Endothelial cell (in vitro differentiated cells): ENCODE measurements at regions not wholly inside any gene's neighbourhood (a gene's known extent, or its start where the extent isn't known, plus 50 kb on each side); places are given as distances from the start of the nearest gene placed in this dataset.

Source experiments
- DNase-seq: peaks from one replicate; pipeline ENCODE4 v3.0.0; 2021; ENCODE audit warnings: low spot score
- H3K27ac Mint-ChIP-seq: one replicate; pipeline ENCODE4 v1.8.0; 2021; ENCODE audit warnings: mixed read lengths, inconsistent platforms; ENCODE audit not compliant: unreplicated experiment
- H3K27me3 Mint-ChIP-seq: one replicate; pipeline ENCODE4 v1.8.0; 2021; ENCODE audit warnings: mild to moderate bottlenecking, moderate library complexity, mixed read lengths, inconsistent platforms; ENCODE audit not compliant: unreplicated experiment
- H3K36me3 Mint-ChIP-seq: one replicate; pipeline ENCODE4 v1.8.0; 2021; ENCODE audit warnings: mild to moderate bottlenecking, low read depth, mixed read lengths, inconsistent platforms; ENCODE audit not compliant: unreplicated experiment
- H3K4me1 Mint-ChIP-seq: one replicate; pipeline ENCODE4 v1.8.0; 2021; ENCODE audit warnings: mild to moderate bottlenecking, mixed read lengths, inconsistent platforms; ENCODE audit not compliant: unreplicated experiment
- H3K4me3 Mint-ChIP-seq: one replicate; pipeline ENCODE4 v1.8.0; 2021; ENCODE audit warnings: mild to moderate bottlenecking, mixed read lengths, inconsistent platforms; ENCODE audit not compliant: unreplicated experiment
- H3K9me3 Mint-ChIP-seq: one replicate; pipeline ENCODE4 v1.8.0; 2021; ENCODE audit warnings: mixed read lengths, inconsistent platforms; ENCODE audit not compliant: unreplicated experiment
- TF ChIP-seq, protein P1 (sequence below): fragments of 200-600 bp; sonication (generic); IDR thresholded peaks from one replicate; pipeline ENCODE4 v1.5.0; 2021; ENCODE audit warnings: antibody characterized with exemption; ENCODE audit not compliant: unreplicated experiment

DNA sequence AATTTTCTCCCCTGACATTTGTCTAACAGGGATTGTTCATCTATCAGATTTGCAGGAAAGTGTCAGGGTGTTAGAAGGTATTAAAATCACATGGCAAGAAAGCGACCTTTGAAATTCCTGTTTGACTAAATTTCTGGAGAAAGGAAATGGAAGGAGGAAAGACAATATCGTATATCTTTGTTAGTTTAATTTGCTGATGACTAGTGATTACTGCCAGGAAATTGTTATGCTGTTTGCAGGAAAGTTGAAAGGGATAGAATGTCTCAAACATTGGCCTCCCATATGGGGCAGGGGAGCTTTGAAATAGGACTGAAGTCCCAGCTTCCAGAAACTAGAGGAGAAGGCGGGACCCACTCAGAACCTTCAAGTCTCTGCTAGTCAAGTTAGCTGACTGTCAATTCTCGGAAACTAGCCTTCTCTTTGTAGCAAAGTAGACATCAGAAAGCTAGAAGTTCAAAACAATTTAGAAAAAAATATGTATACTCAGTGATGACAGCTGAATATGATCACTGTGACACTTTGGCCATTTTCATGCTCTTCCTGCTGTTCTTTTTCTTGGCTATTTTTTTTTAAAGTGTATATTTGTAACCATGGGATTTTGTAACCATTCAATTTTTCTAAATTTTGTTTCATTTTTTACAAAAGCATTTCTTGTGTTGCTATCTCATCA lies 53.4 kb upstream of the RALGAPA2 start:
- Mint-ChIP-seq H3K9me3 (no peaks in the 10 kb centered on the region), H3K36me3 (peaks cover 9% of the 10 kb centered on the region), H3K27ac (no peak overlapping the region)

DNA sequence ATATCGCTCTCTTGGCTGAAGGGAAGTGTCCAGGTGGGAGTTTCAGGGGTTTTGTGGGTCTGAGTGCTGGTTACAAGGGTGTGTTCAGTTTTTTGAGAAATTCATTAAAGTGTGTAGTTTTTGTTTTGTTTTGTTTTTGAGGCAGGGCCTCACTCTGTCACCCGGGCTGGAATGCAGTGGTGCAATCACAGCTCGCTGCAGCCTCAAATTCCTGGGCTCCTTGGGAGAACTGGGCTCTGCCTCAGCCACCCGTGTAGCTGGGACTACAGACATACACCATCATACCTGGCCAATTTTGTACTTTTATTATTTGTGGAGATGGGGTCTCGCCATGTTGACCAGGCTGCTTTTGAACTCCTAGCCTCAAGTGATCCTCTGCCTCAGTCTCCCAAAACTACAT lies 51.2 kb upstream of the RALGAPA2 start:
- Mint-ChIP-seq H3K4me3 (no peak overlapping the region), H3K9me3 (no peaks in the 10 kb centered on the region), H3K27me3 (peaks cover 5% of the 10 kb centered on the region), H3K27ac (no peak overlapping the region), H3K4me1 (peaks cover 36% of the 10 kb centered on the region), H3K36me3 (peaks cover 5% of the 10 kb centered on the region)
- DNase-seq = no peak
- TF ChIP-seq, protein P1, sequence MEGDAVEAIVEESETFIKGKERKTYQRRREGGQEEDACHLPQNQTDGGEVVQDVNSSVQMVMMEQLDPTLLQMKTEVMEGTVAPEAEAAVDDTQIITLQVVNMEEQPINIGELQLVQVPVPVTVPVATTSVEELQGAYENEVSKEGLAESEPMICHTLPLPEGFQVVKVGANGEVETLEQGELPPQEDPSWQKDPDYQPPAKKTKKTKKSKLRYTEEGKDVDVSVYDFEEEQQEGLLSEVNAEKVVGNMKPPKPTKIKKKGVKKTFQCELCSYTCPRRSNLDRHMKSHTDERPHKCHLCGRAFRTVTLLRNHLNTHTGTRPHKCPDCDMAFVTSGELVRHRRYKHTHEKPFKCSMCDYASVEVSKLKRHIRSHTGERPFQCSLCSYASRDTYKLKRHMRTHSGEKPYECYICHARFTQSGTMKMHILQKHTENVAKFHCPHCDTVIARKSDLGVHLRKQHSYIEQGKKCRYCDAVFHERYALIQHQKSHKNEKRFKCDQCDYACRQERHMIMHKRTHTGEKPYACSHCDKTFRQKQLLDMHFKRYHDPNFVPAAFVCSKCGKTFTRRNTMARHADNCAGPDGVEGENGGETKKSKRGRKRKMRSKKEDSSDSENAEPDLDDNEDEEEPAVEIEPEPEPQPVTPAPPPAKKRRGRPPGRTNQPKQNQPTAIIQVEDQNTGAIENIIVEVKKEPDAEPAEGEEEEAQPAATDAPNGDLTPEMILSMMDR = no peak

More for the DNA sequence above, 53.4 kb upstream of the RALGAPA2 start:
- TF ChIP-seq, protein P1 = no peak
- DNase-seq = no peak
- Mint-ChIP-seq H3K27me3 (peaks cover 8% of the 10 kb centered on the region), H3K4me1 (peaks cover 23% of the 10 kb centered on the region), H3K4me3 (no peak overlapping the region)
